GM19463 (cell line): ENCODE measurements at regions not wholly inside any gene's neighbourhood (a gene's known extent, or its start where the extent isn't known, plus 50 kb on each side); places are given as distances from the start of the nearest gene placed in this dataset.

Source experiments
- ATAC-seq: cut with Tn5 transposase; IDR thresholded peaks from one replicate; pipeline ENCODE4 v1.9.1; 2021; ENCODE audit warnings: mild to moderate bottlenecking, moderate library complexity; ENCODE audit not compliant: unreplicated experiment

DNA sequence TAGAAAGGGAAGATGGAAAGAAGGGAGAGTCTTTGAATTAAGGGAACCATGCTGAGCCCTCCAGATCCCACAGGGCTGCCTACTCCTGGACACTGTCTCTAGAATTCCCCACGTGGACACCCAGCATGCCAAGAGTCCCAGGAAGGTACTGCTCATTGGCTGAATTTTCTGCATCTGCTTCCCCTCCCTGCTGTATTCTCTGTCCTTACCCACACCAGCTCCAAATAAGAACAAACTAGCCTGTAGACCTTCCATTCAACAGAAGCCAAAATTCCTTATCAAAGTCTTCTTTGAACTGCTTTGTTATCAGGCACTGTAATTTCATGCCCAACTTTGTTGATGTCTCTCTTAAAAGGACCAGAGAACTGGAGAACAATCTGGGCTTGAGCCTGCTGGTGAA, 305.9 kb upstream of the ARGLU1 start:
- ATAC-seq = no peak

DNA sequence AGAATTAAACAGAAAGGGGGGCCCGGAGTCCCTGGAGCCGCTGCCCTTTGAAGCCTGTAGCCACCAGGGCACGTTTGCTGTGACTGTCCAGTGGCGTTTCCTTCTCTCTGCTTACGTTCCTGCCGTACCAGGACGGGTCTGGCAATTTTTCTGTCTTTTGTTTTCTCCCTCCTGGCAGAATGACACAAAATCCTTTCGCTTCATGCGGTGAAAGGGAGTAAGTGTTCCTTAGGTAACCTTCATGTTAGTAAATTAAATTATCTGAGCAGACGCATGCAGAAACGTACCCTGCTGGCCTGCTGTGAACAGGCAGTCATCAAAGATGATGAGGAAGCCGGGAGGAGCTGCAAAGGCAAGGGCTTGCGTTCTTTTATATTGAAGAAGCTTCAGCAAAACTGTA, 299.3 kb upstream of the ARGLU1 start:
- ATAC-seq = no peak

DNA sequence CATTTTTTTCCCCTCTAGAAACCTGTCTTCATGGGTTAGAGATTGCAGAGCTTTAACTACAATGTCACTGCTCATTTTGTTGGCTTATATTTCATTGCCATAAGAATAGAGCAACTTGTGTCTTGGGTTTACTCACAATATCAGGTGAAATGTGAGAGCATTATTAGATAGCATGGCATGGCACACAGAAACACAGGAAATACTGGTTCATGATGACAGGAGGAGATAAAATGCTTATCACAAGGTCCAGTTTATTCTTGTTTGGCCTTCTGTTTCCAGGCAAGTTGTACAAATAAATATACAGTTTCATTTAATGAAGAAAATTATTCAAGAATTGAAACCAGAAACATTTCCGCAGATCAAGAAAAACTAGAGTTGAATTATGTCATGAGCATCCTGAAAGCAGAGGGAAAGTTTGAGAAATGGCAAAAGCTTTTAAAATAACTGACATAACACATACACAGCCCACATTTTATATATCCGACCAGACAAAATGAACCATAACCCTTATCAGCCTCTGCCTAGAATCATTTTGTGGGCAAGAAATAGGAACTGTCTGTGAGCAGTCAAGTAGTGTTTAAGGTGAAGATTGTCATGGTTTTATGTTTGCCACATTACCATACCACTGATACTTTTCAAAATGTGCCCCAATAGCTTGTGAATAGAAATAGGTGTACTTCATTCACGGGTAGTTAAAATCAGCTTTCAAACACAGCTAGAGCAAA, 297.9 kb upstream of the ARGLU1 start:
- no peak for ATAC-seq

DNA sequence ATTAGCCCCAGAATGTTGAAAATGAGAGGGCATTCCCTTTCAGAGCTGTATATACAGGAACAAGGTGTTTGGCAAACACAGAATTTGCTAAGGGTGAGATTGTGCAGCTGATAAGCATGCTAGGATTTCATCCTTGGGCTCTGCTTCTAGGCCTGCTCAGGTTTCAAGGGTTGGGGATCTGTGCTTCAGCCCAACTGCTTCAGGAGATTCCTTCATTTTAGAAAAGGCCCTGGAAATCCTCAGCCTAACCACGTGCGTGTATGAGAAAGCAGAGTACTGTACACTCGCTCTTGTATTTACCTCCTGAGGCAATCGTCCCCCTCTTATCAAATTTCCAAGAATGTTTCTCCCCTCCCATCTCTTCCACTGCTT, 291.6 kb upstream of the ARGLU1 start:
- no peak for ATAC-seq

DNA sequence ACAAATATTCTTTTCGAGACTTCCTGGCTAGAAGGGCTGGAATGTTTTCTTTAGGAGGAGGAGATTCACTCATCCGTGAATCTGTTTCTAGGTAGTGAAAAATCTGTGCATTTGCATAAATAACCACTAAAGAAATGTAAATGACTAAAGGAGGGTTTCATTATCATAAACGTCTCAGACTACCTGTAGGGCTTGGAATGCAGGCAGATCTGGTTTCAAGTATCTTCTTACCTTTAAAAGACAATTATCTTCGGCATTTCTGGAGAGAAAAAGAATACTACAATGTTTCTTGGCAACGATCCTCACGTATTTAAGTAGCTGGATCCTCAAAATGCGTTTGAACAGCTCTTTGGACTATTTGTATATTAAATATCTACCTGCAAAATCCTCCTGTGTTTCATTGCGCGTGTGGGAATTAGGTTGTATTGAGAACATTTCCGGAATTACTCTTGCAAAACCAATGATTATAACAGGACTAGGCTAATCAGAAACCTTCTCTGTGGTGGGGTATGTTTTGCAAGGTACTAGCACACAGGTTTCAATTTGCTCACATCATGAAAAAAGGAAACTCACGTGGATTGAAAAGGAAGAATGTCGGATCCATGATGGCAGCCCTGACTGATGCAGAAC, 291.1 kb upstream of the ARGLU1 start:
- ATAC-seq = no peak

DNA sequence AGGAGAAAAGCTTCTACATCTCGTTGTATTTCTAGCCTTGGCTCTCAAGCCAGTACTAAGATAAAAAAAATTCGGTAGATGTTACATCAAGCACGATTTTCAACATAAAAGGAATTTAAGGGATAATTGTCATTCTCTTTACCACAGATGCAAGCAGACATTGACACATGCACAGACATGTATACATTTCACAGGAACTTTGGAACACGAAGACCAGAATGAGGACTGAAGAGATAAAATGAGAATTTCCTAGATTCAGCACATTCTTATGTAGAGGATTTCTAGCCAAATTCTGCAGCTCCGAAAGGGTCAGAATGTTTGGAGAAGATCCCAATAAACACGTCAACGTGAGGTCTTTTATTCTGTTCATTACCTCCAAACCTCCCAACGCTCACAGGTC, 284.5 kb upstream of the ARGLU1 start:
- ATAC-seq = no peak

DNA sequence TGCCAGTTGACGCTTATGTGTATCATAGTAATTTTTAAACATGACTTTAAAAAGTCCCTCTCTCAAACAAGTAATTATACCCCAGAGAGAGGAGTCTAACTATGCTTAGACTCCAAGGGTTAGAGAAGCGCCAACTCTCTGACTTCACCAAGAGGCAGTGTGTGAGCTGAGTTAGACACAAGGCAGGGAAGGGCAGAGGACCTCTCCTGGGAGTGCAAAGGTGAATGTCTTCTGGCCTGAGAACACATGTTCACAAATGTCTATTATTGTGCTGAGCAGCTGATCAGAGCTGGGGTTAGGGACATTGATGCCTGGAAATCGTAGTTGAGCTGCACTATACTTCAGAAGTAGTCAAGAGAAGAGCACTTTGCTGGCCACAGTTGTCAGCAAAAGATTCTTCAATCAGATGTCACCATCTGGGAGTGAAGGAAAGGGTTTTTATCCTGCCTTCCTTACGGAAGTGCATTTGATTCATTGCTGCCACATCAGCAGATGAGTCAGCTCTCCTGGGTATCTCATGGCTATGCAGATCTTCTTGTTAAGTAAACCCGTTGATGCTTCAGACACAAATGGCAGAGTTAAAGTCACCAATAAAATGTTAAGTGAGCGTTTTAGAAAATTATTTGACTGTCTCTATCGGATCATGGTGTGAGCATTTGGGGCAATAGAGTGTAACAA, 283.2 kb upstream of the ARGLU1 start:
- no peak for ATAC-seq

DNA sequence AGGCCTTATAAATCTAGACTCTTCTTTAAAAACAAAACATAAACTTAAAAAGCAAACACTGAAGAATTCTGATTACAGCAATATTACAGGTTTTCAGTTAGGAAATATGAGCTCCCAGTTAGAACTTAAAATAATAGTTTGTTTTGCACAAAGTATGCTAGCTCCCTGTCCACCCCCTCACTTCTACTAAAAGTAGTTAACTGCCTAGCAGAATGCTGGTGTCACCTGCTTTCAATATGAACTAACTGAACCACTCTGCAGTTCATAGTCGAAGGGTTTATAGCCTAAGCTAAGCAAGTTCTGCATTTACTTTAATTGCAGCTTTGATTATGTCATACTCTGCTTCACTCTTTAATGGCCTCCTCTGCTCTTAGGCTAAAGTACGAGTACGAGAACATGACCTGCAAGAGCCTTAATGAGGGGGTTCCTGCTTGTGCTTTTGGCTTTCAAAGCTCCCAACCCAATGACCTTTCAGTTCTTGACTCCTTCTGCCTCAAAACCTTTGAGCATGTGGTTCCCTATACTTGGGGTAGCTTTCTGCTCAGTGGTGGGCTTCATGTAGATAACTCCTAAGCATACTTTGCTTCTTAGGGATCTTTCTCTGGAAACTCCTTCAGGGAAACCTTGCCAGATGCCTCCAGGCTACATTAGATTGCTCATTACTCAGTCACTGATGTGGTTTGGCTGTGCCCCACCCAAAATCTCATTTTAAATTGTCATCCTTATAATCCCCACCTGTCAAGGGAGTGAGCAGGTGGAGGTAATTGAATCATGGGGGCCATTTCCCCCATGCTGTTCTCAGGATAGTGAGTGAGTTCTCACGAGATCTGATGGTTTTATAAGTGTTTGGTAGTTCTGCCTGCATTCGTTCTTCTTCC, 278.9 kb upstream of the ARGLU1 start:
- ATAC-seq = no peak

DNA sequence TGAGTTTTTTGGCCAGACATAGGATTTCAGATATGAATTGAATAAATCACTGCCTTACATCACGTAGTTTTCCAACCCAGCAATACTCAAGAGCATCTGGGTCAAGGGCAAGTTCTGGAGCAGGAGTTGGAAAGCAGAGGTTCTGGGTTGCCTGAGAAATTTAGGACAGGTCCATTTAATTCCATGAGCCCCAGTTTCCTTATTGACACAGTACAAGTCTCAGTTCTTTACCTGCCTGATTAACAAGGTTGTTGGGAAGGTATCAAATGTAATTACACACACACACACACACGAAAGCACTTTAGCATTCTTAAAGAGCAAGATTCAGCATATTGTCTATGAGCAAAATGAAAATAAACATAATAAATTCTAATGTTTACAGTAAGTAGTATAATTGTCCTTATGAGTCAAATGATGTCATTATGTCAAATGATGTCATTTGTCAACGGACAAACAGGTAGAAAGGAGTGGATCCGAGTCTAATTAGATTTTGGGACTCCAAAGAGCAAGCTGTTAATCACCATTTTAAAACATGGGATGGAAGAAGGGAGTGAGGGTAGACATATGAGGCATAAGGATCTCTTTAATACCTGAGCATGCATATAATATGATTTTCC, 268.4 kb upstream of the ARGLU1 start:
- no peak for ATAC-seq

DNA sequence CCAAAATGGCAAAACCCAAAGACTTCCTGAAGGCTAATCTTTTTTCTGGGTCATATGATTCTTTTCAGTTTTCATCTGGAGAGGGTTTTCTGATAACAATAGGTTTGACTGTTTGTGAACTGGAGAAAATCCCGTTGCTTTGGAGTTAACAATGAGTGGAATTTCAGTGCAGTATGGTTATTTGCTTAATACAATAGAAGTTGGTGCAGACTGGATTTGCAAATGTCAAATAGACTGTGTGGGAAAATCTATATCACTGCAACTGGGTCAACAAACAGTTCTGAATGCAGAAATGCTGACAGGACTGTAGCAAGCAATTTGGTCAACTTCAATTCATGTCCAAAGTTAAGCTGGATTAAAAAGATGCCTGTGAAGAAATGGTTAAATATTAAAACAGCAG, 267.5 kb upstream of the ARGLU1 start:
- ATAC-seq = no peak

DNA sequence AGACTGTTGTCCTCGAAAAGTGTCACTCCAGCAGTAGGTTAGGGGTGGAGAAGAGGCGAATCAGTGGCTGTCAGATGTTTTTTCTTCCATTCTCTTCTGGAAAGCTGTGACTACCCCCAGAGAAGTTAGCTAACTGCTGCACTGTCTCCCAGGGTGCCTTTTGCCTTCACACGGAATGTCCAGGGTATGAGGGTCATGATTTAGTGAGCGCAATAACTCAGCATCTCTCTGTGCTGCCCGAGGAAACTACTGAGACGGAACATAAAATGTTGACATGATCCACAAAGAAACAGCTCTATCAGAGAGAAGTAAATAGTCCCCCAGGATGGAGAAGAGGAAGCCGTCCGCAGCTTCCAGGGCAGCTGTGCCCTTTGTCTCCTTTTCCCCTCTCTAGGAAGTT, 254.0 kb upstream of the ARGLU1 start:
- no peak for ATAC-seq

DNA sequence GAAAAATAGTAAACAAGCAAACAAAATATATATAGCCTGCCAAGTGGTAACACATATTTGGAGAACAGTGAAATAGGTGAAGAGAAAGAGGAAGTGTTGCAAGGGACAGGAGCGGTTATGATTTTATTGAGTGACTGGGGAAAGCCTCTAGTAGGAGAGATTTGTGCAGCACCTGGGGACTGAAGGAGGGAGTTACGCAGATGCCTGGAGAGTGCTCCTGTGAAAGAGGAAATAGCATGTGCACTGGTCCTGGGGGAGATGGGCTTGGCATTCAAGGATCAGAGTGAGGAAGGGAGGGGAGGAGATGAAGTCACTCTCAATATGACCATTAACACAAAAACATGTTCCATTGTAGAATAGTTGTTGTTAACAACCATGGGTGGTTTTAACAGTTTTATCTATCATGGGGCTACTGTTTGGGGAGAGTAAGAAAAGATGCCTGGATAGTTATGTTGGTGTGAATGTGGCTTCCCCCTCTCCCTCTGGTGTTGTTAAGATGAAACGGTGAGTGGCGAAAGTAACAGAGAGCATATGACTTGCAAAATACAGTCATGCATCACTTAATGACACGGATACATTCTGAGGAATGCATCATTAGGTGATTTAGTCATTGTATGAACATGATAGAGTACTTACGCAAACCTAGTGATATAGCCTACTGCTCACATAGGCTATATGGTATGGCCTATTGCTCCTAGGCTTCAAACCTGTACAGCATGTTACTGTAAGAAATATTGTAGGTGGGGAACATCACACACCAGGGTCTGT, 251.7 kb upstream of the ARGLU1 start:
- ATAC-seq = no peak

DNA sequence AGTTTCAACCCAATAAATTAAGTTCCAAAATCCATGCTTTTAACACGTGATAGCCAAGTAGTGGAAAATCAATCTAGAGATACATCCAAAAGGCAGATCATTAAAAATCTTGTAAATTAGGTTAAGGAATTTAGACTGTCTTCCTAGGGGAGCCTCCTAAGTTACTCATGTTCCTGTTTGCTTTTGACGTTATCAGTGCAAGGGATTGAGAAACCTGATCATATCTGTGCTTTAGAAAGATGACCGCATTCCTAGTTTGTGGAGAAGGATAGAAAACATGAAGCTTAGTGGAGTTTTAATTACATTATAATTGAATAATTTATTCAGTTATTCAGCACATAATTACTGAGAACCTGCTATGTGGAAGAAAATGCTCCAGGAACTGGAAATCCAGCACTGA, 251.0 kb upstream of the ARGLU1 start:
- no peak for ATAC-seq

DNA sequence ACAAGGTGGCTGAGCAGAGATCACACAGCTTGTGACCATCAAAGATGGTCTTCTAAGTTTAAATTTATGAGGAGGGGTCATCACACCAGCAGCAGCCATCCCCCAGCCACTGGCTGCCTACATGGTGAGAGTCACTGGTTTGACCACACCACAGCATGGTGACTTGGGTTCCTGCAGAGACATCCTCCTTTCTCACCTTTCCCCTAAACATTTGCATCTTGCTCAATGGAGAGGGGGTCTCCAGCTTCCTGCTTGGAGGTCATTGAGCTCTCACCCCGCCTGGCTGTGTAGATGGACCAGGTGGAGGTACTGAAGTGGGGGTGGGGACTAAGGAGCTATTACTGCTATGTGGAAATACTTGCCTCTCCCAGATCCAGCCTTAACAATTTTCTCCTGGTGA, 247.6 kb upstream of the ARGLU1 start:
- ATAC-seq = no peak

DNA sequence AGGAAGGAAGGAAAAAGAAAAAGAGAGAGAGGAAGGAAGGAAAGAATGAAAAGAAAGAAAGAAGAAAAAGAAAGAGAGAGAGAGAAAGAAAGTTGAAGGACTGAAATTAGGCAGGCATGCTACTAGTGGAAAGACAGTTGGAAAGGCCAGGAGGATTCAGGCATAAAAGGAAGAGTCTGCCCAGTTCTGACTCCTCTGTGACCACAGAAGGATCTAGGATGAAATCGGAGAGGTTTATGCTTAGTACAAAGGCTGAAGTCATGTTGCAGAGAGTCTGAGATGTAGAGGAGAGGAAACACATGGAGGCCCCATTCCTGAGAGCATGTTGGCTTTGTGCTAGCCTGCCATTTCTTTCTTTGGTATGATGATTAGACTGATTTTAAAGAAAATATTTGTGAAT, 246.5 kb upstream of the ARGLU1 start:
- ATAC-seq = no peak

DNA sequence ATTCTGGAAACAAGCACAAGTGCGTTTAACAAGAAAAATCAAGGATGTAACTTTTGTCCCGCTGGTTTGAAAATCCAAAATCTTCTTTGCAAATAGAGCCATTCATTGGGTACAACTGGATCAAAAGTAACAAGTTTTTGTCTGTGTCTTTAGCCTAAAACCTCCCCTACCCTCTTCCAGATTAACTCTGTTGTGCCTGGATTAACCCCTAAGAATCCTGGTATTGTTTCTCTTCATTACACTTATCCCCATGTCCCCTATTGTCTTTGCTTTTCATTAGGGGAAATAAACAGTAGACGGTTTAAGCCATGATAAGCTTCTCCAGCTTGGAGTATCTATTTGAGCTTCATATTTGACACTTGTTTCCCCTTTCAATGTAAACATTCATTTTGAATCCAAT, 242.1 kb upstream of the ARGLU1 start:
- ATAC-seq = no peak

DNA sequence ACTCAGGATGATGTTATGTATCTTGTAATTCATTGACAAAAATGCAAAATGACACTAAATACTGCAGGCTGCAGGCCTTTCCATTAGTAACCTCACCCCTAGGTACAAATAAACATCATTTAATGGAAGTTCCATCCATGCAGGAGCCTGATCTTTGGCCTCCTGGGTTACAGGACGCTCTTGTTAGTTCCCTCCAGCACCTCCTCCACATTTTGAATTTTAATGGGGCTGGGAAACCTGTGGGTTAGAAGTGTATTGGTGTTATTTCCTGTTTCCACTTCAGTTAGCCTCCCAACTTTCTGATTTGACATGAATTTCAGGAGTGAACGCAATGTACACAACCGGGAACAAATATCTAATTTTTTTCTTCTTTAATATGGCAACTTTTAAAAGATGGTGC, 237.1 kb upstream of the ARGLU1 start:
- ATAC-seq = no peak

DNA sequence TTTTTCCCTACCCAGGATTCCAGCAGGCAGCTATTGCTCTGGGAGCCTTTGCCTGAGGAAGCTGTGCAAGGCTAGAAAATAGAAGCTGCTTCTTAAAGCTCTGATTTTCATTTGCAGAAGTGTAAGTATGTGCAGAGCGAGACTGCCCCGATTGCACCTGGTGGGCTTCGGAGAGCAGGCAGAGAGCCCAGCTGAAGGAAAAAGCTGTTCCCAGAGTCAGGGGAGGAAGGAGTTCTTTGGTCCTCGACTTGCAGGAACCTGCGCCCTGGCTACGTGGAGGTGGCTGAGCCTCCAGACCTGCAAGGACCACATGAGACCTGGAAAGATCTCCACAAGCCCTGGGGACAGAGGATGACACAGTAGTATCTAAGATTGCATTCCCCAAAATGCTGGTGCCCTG, 235.0 kb upstream of the ARGLU1 start:
- ATAC-seq = no peak

DNA sequence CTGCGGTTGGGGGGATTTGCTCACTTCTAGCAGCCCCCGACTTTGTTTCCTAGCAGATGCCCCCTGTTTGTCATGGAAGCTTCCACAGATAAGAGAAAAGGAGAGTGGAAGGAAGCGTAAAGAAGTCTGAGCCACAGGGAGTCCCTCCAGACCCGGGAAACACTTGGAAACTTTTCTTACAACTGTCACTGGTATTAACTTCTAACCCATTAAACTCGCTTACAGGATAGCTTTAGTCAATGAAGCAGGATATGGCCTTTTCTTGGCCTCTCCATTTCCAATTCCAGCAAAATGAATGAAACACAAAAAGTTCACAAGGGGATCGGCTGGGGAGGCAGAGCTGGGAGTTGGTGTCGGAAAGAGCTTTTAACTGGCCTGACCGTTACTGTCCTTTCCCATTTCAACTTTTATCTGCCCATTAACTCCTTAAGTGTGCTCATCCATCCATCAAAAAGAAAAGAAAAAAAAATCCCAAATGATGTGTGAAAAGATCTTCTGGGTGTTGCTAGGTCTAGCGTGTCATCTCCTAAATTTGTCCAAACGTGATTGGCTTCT, 231.9 kb upstream of the ARGLU1 start:
- ATAC-seq = no peak

DNA sequence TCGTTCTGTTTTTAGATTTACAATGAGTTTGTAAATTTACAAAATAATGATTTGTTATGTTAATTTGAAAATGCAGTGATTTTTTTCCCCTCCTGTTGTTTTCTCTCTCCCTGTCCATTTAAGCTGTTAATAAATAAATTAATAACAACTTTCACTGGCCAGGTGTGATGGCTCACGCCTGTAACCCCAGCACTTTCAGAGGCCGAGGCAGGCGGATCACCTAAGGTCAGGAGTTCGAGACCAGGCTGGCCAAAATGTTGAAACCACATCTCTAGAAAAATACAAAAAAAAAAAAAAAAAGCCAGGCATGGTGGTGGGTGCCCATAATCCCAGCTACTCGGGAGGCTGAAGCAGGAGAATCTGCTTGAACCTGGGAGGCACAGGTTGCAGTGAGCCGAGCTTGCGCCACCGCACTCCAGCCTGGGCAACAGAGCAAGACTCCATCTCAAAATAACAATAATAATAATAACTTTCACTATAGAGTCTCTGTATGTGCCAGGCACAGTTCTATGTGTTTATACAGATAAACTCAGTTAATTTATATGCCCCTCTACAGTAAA, 229.2 kb upstream of the ARGLU1 start:
- no peak for ATAC-seq
